ENCODE measurements at regions not wholly inside any gene's neighbourhood (a gene's known extent, or its start where the extent isn't known, plus 50 kb on each side); places are given as distances from the start of the nearest gene placed in this dataset.

DNA sequence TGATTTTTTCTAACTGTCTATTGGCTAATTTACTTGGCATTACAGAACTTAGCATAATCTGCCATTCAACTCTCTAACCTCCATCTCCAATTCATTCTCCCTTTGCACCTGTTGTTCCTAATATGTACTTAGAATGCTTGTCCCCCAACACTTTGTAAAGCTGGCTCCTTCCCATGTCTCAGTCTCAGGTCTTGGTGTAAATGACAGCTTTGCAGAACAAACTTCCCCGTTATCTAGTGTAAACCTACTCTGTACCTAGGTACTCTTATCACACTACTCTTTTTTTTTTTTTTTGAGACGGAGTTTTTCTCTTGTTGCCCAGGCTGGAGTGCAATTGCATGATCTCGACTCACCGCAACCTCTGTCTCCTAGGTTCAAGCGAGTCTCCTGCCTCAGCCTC lies 77.2 kb upstream of the CTNNA1 start:
- TF ChIP-seq, protein P1, sequence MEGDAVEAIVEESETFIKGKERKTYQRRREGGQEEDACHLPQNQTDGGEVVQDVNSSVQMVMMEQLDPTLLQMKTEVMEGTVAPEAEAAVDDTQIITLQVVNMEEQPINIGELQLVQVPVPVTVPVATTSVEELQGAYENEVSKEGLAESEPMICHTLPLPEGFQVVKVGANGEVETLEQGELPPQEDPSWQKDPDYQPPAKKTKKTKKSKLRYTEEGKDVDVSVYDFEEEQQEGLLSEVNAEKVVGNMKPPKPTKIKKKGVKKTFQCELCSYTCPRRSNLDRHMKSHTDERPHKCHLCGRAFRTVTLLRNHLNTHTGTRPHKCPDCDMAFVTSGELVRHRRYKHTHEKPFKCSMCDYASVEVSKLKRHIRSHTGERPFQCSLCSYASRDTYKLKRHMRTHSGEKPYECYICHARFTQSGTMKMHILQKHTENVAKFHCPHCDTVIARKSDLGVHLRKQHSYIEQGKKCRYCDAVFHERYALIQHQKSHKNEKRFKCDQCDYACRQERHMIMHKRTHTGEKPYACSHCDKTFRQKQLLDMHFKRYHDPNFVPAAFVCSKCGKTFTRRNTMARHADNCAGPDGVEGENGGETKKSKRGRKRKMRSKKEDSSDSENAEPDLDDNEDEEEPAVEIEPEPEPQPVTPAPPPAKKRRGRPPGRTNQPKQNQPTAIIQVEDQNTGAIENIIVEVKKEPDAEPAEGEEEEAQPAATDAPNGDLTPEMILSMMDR (IDR thresholded peaks at IDR 0.05): no peak
- TF ChIP-seq POLR2A (IDR thresholded peaks at IDR 0.05): no peak
